NB4 (cell line): ENCODE measurements at regions not wholly inside any gene's neighbourhood (a gene's known extent, or its start where the extent isn't known, plus 50 kb on each side); places are given as distances from the start of the nearest gene placed in this dataset.

Experiments used
- CTCF ChIP-seq: IDR thresholded peaks from one replicate; pipeline ENCODE4 v1.5.1; 2012; ENCODE audit warnings: low read depth, low read length
- POLR2A ChIP-seq: IDR thresholded peaks from 2 replicates; pipeline ENCODE4 v1.6.1; 2011; ENCODE audit warnings: mild to moderate bottlenecking; ENCODE audit not compliant: insufficient read length; ENCODE audit errors: extremely low read depth

- TF ChIP-seq POLR2A: no peak
- no peak for TF ChIP-seq CTCF
Measured at GRCh38 chr3:109643590-109643989, 306.2 kb upstream of the DPPA4 start.
